Neural cell (in vitro differentiated cells): ENCODE measurements at regions not wholly inside any gene's neighbourhood (a gene's known extent, or its start where the extent isn't known, plus 50 kb on each side); places are given as distances from the start of the nearest gene placed in this dataset.

ENCODE experiments used
- H2AFZ ChIP-seq: fragments of 200-600, 300-800 bp; sonication (generic), shearing (Covaris generic); 2 replicates; pipeline ENCODE4 v1.6.0; 2014; ENCODE audit warnings: low read depth, mild to moderate bottlenecking, antibody characterized with exemption, low read length, moderate library complexity
- H3F3A ChIP-seq: fragments of 200-600 bp; shearing (Covaris generic); 2 replicates; pipeline ENCODE4 v1.6.1; 2016; ENCODE audit warnings: mild to moderate bottlenecking, moderate library complexity, mixed read lengths, antibody characterized with exemption, low read length; ENCODE audit not compliant: insufficient read depth, poor library complexity, severe bottlenecking
- H3K27ac ChIP-seq: fragments of 200-600, 300-800 bp; sonication (generic), shearing (Covaris generic); 2 replicates; pipeline ENCODE4 v1.5.1; 2014; ENCODE audit warnings: mild to moderate bottlenecking, low read length, moderate library complexity
- H3K27me3 ChIP-seq: fragments of 300-800, 200-600 bp; sonication (generic), shearing (Covaris generic); 2 replicates; pipeline ENCODE4 v1.6.0; 2014; ENCODE audit warnings: mild to moderate bottlenecking, low read depth, low read length, moderate library complexity; ENCODE audit not compliant: insufficient read depth
- H3K36me3 ChIP-seq: fragments of 300-800, 200-600 bp; sonication (generic), shearing (Covaris generic); 2 replicates; pipeline ENCODE4 v1.5.1; 2014; ENCODE audit warnings: mild to moderate bottlenecking, antibody characterized with exemption, low read length, moderate library complexity; ENCODE audit not compliant: insufficient read depth
- H3K4me2 ChIP-seq: fragments of 300-800, 200-600 bp; sonication (generic), shearing (Covaris generic); 2 replicates; pipeline ENCODE4 v1.6.0; 2014; ENCODE audit warnings: mild to moderate bottlenecking, low read length
- H3K4me3 ChIP-seq: fragments of 300-800, 200-600 bp; sonication (generic), shearing (Covaris generic); 2 replicates; pipeline ENCODE4 v1.5.1; 2014; ENCODE audit warnings: mild to moderate bottlenecking, low read length, moderate library complexity
- H3K79me2 ChIP-seq: fragments of 200-600 bp; shearing (Covaris generic); replicated peaks from 2 replicates; pipeline ENCODE4 v1.6.0; 2014; ENCODE audit warnings: mild to moderate bottlenecking, low read length, moderate library complexity; ENCODE audit not compliant: insufficient read depth
- H3K9ac ChIP-seq: fragments of 300-800, 200-600 bp; sonication (generic), shearing (Covaris generic); 2 replicates; pipeline ENCODE4 v1.6.1; 2016; ENCODE audit warnings: mild to moderate bottlenecking, low read length, mixed read lengths
- H3K9me2 ChIP-seq: fragments of 200-600 bp; shearing (Covaris generic); 2 replicates; pipeline ENCODE4 v1.6.1; 2016; ENCODE audit warnings: mild to moderate bottlenecking, low read length, mixed read lengths; ENCODE audit not compliant: insufficient read depth
- H3K9me3 ChIP-seq: fragments of 200-600, 300-800 bp; sonication (generic), shearing (Covaris generic); 2 replicates; pipeline ENCODE4 v1.6.1; 2016; ENCODE audit warnings: mild to moderate bottlenecking, mixed run types, low read length, moderate library complexity, mixed read lengths
- H4K20me1 ChIP-seq: fragments of 200-600 bp; shearing (Covaris generic); 2 replicates; pipeline ENCODE4 v1.6.1; 2016; ENCODE audit warnings: mild to moderate bottlenecking, mixed run types; ENCODE audit not compliant: insufficient read depth
- CTCF ChIP-seq: fragments of 450-650 bp; IDR thresholded peaks from 2 replicates; pipeline ENCODE4 v1.5.1; 2014; ENCODE audit warnings: antibody characterized with exemption, mild to moderate bottlenecking, moderate library complexity; ENCODE audit not compliant: poor library complexity, severe bottlenecking
- EP300 ChIP-seq: fragments of 450-650 bp; conservative IDR thresholded peaks from 2 replicates; pipeline ENCODE4 v1.6.1; 2014; ENCODE audit warnings: antibody characterized with exemption, mild to moderate bottlenecking, moderate library complexity; ENCODE audit not compliant: poor library complexity, severe bottlenecking
- EZH2 ChIP-seq: fragments of 200-600, 300-800 bp; shearing (Covaris generic), sonication (generic); IDR thresholded peaks from 2 replicates; pipeline ENCODE4 v1.6.1; 2014; ENCODE audit warnings: antibody characterized with exemption, low read length, borderline replicate concordance, mild to moderate bottlenecking; ENCODE audit not compliant: insufficient read depth, poor library complexity, severe bottlenecking
- MXI1 ChIP-seq: fragments of 450-650 bp; conservative IDR thresholded peaks from 2 replicates; pipeline ENCODE4 v1.6.1; 2014; ENCODE audit warnings: antibody characterized with exemption, mild to moderate bottlenecking; ENCODE audit not compliant: poor library complexity, severe bottlenecking
- POLR2AphosphoS5 ChIP-seq: IDR thresholded peaks from 2 replicates; pipeline ENCODE4 v1.6.1; 2012
- RAD21 ChIP-seq: fragments of 450-650 bp; conservative IDR thresholded peaks from 2 replicates; pipeline ENCODE4 v1.6.1; 2014; ENCODE audit warnings: antibody characterized with exemption, mild to moderate bottlenecking, moderate library complexity
- REST ChIP-seq: IDR thresholded peaks from 2 replicates; pipeline ENCODE4 v1.6.1; 2012; ENCODE audit warnings: borderline replicate concordance
- SMC3 ChIP-seq: fragments of 450-650 bp; conservative IDR thresholded peaks from 2 replicates; pipeline ENCODE4 v1.6.1; 2014; ENCODE audit warnings: antibody characterized with exemption, mild to moderate bottlenecking, moderate library complexity; ENCODE audit not compliant: poor library complexity
- TAF1 ChIP-seq: IDR thresholded peaks from 2 replicates; pipeline ENCODE4 v1.6.1; 2012; ENCODE audit warnings: low read depth

- no peak overlapping the region for H3K4me3 ChIP-seq
- H3K9me2 ChIP-seq = no peaks in the 10 kb centered on the region
- no peaks in the 10 kb centered on the region for H3K79me2 ChIP-seq
- no peak for TF ChIP-seq MXI1
- no peak for TF ChIP-seq EZH2
- no peak for TF ChIP-seq CTCF
- no peak for TF ChIP-seq SMC3
- no peak for TF ChIP-seq EP300
- no peak for TF ChIP-seq POLR2AphosphoS5
- TF ChIP-seq REST = no peak
- TF ChIP-seq TAF1 = no peak
- TF ChIP-seq RAD21 = no peak
- H3K9ac ChIP-seq = no peak overlapping the region
- no peak overlapping the region for H3K27ac ChIP-seq
- no peaks in the 10 kb centered on the region for H3K27me3 ChIP-seq
- no peak overlapping the region for H2AFZ ChIP-seq
- no peak overlapping the region for H3K4me2 ChIP-seq
- H4K20me1 ChIP-seq = no peaks in the 10 kb centered on the region
- H3F3A ChIP-seq = no peaks in the 10 kb centered on the region
- H3K9me3 ChIP-seq = no peaks in the 10 kb centered on the region
- H3K36me3 ChIP-seq = no peaks in the 10 kb centered on the region
Measured at GRCh38 chr6:134493789-134494188, 175.9 kb upstream of the SGK1 start.

- H3K4me3 ChIP-seq = no peak overlapping the region
- TF ChIP-seq POLR2AphosphoS5 (no peak), CTCF (no peak), MXI1 (no peak), RAD21 (no peak), EP300 (no peak), EZH2 (no peak), SMC3 (no peak)
- H3K27me3 ChIP-seq = no peaks in the 10 kb centered on the region
- H3K79me2 ChIP-seq = no peaks in the 10 kb centered on the region
- H3K36me3 ChIP-seq = no peaks in the 10 kb centered on the region
- H3F3A ChIP-seq = no peaks in the 10 kb centered on the region
- no peaks in the 10 kb centered on the region for H3K9me2 ChIP-seq
- H4K20me1 ChIP-seq = no peaks in the 10 kb centered on the region
- no peaks in the 10 kb centered on the region for H3K9me3 ChIP-seq
- no peak overlapping the region for H3K4me2 ChIP-seq
- no peak overlapping the region for H3K27ac ChIP-seq
- no peak overlapping the region for H3K9ac ChIP-seq
- no peak overlapping the region for H2AFZ ChIP-seq
Measured at GRCh38 chr6:134491477-134491876, 173.6 kb upstream of the SGK1 start.
